ENCODE measurements at regions not wholly inside any gene's neighbourhood (a gene's known extent, or its start where the extent isn't known, plus 50 kb on each side); places are given as distances from the start of the nearest gene placed in this dataset.

- no peak overlapping the region for H3K9ac ChIP-seq (ENCODE audit: low read length)
- no peaks in the 10 kb centered on the region for H3K4me1 ChIP-seq (ENCODE audit: control insufficient read depth in 1 of 2, insufficient read depth in 2 of 2, low read length in 2 of 2)
- peaks cover 0 to 4% of the 10 kb centered on the region in 2 experiments; a peak in 1 of 4 replicates for H3K9me3 ChIP-seq (ENCODE audit: control insufficient read depth in 1 of 2, insufficient read depth in 1 of 2, low read depth in 1 of 2, low read length in 2 of 2)
- no peaks in the 10 kb centered on the region for H4K20me1 ChIP-seq (ENCODE audit: insufficient read depth)
- ATAC-seq (no peak), DNase-seq (ENCODE audit: low read depth, low spot score) (no peak)
- BruUV-seq (replicated peaks), result no TSS peak
- RAD21 ChIA-PET (ENCODE audit: low non-redundant PET in 1 of 2, low total read pairs in 2 of 2, uncharacterized antibody in 2 of 2, unreplicated experiment in 2 of 2), result no interaction called here
- no peaks in the 10 kb centered on the region for H3K27me3 ChIP-seq (ENCODE audit: insufficient read depth, low read length)
- no peaks in the 10 kb centered on the region for H3K36me3 ChIP-seq (ENCODE audit: control insufficient read depth in 1 of 2, insufficient read depth in 2 of 2, low read length in 2 of 2)
- intact Hi-C loops (cut with micrococcal nuclease), result no loop called here
- CTCF ChIA-PET, result no interaction called here
- no peak overlapping the region for H2AFZ ChIP-seq (ENCODE audit: low read depth, low read length, poor library complexity, severe bottlenecking)
- H3K9me2 ChIP-seq (ENCODE audit: insufficient read depth), result no peaks in the 10 kb centered on the region
- H3K79me2 ChIP-seq (ENCODE audit: insufficient read depth, low read length), result no peaks in the 10 kb centered on the region
- no peak overlapping the region for H3K27ac ChIP-seq (ENCODE audit: low read depth, low read length)
- no peak overlapping the region for H3K4me2 ChIP-seq (ENCODE audit: low read length)
- POLR2A ChIA-PET, result no interaction called here
- TF ChIP-seq POLR2AphosphoS5 (IDR thresholded peaks at IDR 0.05; ENCODE audit: low read depth, low read length) (no peak), ZFX (IDR thresholded peaks at IDR 0.05) (no peak), SRF (IDR thresholded peaks at IDR 0.05; ENCODE audit: low read depth) (no peak), CEBPB (IDR thresholded peaks at IDR 0.05; ENCODE audit: low read depth) (no peak), YY1 (IDR thresholded peaks at IDR 0.05; ENCODE audit: extremely low read depth, insufficient replicate concordance, low read depth, low read length) (no peak)
- no peak overlapping the region for H3K4me3 ChIP-seq (replicated peaks in 1 of 2; ENCODE audit: low read depth in 1 of 2, low read length in 2 of 2)
Measured at GRCh38 chr4:32830160-32830559, 2110.0 kb downstream of the PCDH7 start.

GRCh38 chr4:32831104-32831503 lies 2110.9 kb downstream of the PCDH7 start:
- no peak overlapping the region for H3K4me3 ChIP-seq (replicated peaks in 1 of 2; ENCODE audit: low read depth in 1 of 2, low read length in 2 of 2)
- DNase-seq (ENCODE audit: low read depth, low spot score) (no peak), ATAC-seq (no peak)
- H3K36me3 ChIP-seq (ENCODE audit: control insufficient read depth in 1 of 2, insufficient read depth in 2 of 2, low read length in 2 of 2), result no peaks in the 10 kb centered on the region
- H3K4me2 ChIP-seq (ENCODE audit: low read length), result no peak overlapping the region
- no peak overlapping the region for H3K27ac ChIP-seq (ENCODE audit: low read depth, low read length)
- ChIA-PET RAD21 (ENCODE audit: low non-redundant PET in 1 of 2, low total read pairs in 2 of 2, uncharacterized antibody in 2 of 2, unreplicated experiment in 2 of 2) (no interaction called here), CTCF (no interaction called here), POLR2A (no interaction called here)
- H4K20me1 ChIP-seq (ENCODE audit: insufficient read depth), result no peaks in the 10 kb centered on the region
- no TSS peak for BruUV-seq (replicated peaks)
- no peaks in the 10 kb centered on the region for H3K4me1 ChIP-seq (ENCODE audit: control insufficient read depth in 1 of 2, insufficient read depth in 2 of 2, low read length in 2 of 2)
- H2AFZ ChIP-seq (ENCODE audit: low read depth, low read length, poor library complexity, severe bottlenecking), result no peak overlapping the region
- H3K9me3 ChIP-seq (ENCODE audit: control insufficient read depth in 1 of 2, insufficient read depth in 1 of 2, low read depth in 1 of 2, low read length in 2 of 2), result no peaks in the 10 kb centered on the region
- no peaks in the 10 kb centered on the region for H3K27me3 ChIP-seq (ENCODE audit: insufficient read depth, low read length)
- intact Hi-C loops (cut with micrococcal nuclease), result no loop called here
- no peaks in the 10 kb centered on the region for H3K9me2 ChIP-seq (ENCODE audit: insufficient read depth)
- no peak overlapping the region for H3K9ac ChIP-seq (ENCODE audit: low read length)
- H3K79me2 ChIP-seq (ENCODE audit: insufficient read depth, low read length), result no peaks in the 10 kb centered on the region
- no peak for TF ChIP-seq CEBPB (IDR thresholded peaks at IDR 0.05; ENCODE audit: low read depth)
- TF ChIP-seq TCF7L2 (IDR thresholded peaks at IDR 0.05; ENCODE audit: borderline replicate concordance, extremely low read depth, insufficient read depth, insufficient read length), result no peak
- no peak for TF ChIP-seq POLR2AphosphoS5 (IDR thresholded peaks at IDR 0.05; ENCODE audit: low read depth, low read length)
- no peak for TF ChIP-seq ELF1 (IDR thresholded peaks at IDR 0.05; ENCODE audit: borderline replicate concordance, low read depth)
- TF ChIP-seq FOSL1 (IDR thresholded peaks at IDR 0.05; ENCODE audit: low read depth), result no peak
- TF ChIP-seq EZH2 (IDR thresholded peaks at IDR 0.05), result no peak
- TF ChIP-seq SP1 (IDR thresholded peaks at IDR 0.05; ENCODE audit: low read depth), result no peak
- no peak for TF ChIP-seq SRF (IDR thresholded peaks at IDR 0.05; ENCODE audit: low read depth)
- TF ChIP-seq ZNF274 (IDR thresholded peaks at IDR 0.05; ENCODE audit: low read depth, low read length), result no peak
- TF ChIP-seq POLR2A (IDR thresholded peaks at IDR 0.05; ENCODE audit: borderline replicate concordance, extremely low read depth, insufficient read depth, insufficient read length), result no peak
- TF ChIP-seq RAD21 (IDR thresholded peaks at IDR 0.05; ENCODE audit: low read depth), result no peak
- TF ChIP-seq EGR1 (IDR thresholded peaks at IDR 0.05; ENCODE audit: low read depth), result no peak
- TF ChIP-seq MAX (IDR thresholded peaks at IDR 0.05), result no peak
- no peak for TF ChIP-seq ZFX (IDR thresholded peaks at IDR 0.05)
- TF ChIP-seq YY1 (IDR thresholded peaks at IDR 0.05; ENCODE audit: extremely low read depth, insufficient replicate concordance, low read depth, low read length), result no peak
- TF ChIP-seq REST (IDR thresholded peaks at IDR 0.05; ENCODE audit: low read depth), result no peak
- no peak for TF ChIP-seq ATF3 (IDR thresholded peaks at IDR 0.05)
- TF ChIP-seq EZH2phosphoT487 (IDR thresholded peaks at IDR 0.05; ENCODE audit: borderline replicate concordance), result no peak

Data from HCT116 (cell line).